ENCODE measurements at regions not wholly inside any gene's neighbourhood (a gene's known extent, or its start where the extent isn't known, plus 50 kb on each side); places are given as distances from the start of the nearest gene placed in this dataset.

DNA sequence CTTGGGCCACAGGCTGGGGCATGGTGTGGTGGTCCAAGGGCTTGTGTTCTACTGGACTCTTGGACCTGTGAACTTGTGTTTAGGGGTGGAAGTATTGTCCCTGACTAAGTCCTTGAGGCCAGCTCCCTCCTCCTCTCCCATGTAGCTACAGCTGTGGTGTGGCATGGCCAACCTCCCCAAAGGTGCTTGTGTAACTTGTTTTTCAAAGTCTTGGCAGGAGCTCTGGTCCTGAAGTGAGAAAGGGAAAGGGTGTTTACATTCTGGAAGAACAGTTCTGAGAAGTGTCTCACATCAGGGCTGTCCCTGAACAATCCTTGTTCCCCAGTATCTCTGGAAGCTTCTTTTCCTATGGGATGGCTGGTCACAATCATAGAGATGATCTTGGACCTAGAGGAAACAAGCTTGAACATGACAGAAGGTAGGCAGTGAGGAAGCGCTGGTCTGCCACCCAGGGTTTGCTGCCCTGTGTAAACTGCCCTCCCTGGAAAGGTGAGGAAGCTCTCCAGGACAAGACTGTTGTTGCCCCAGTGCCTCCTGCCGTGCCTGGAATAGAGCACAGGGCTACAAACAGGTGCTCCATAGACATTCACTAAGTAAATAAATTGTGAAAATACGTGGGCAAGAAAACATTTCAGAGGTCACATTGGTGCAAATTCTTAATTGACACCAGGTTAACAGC lies 64.6 kb upstream of the KLF9 start:
- Histone ChIP-seq H3K9ac (ENCODE audit: low read length in 5 of 5) (peak overlapping the region in 3 of 5 donors; percentile 50 to 65 (median 55)), H3K4me3 (ENCODE audit: low read depth in 1 of 5, low read length in 5 of 5) (no peak overlapping the region), H3K27me3 (ENCODE audit: control insufficient read depth in 5 of 5, insufficient read depth in 4 of 5, low read length in 5 of 5) (no peaks in the 10 kb centered on the region), H3K9me3 (ENCODE audit: control insufficient read depth in 5 of 5, low read length in 5 of 5) (no peaks in the 10 kb centered on the region), H3K27ac (ENCODE audit: low read depth, low read length) (peak overlapping the region; percentile 89), H3K36me3 (ENCODE audit: control insufficient read depth in 5 of 5, insufficient read depth in 5 of 5, low read length in 5 of 5) (no peaks in the 10 kb centered on the region), H3K4me1 (ENCODE audit: control insufficient read depth in 5 of 5, insufficient read depth in 5 of 5, low read length in 5 of 5) (peaks cover 15 to 55% (median 43%) of the 10 kb centered on the region in 5 donors)

DNA sequence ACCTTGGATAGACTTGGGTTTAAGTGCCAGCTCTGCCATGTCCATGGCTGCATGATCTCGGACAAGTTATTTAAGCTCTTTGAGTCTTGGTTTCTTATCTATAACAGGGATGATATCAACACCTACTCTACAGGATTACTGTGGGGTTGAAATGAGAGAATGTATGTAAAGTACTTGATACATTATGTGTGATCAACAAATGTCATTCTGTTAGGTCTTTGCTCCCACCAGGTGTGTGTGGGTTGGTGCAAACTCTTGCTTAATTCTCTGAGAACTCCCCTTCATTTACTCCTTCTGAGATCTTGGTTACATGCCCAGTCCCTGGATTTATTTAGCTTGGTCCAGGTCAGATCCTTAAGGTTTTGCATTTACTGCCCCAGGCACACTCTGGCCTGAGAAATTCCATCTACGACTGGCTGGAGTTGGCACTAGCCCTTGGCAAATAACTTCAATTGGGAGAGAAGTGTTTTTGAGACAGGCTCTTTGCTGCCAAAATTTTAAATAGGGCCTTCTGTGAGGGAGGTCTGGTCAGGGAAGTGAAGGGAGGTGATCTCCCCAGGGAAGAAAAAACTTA lies 63.5 kb upstream of the KLF9 start:
- Histone ChIP-seq H3K36me3 (ENCODE audit: control insufficient read depth in 5 of 5, insufficient read depth in 5 of 5, low read length in 5 of 5) (no peaks in the 10 kb centered on the region), H3K4me3 (ENCODE audit: low read depth in 1 of 5, low read length in 5 of 5) (no peak overlapping the region), H3K9me3 (ENCODE audit: control insufficient read depth in 5 of 5, low read length in 5 of 5) (no peaks in the 10 kb centered on the region), H3K27ac (ENCODE audit: low read depth, low read length) (peak overlapping the region; percentile 89), H3K9ac (ENCODE audit: low read length in 5 of 5) (no peak overlapping the region), H3K27me3 (ENCODE audit: control insufficient read depth in 5 of 5, insufficient read depth in 4 of 5, low read length in 5 of 5) (no peaks in the 10 kb centered on the region), H3K4me1 (ENCODE audit: control insufficient read depth in 5 of 5, insufficient read depth in 5 of 5, low read length in 5 of 5) (peaks cover 15 to 53% (median 41%) of the 10 kb centered on the region in 5 donors)

DNA sequence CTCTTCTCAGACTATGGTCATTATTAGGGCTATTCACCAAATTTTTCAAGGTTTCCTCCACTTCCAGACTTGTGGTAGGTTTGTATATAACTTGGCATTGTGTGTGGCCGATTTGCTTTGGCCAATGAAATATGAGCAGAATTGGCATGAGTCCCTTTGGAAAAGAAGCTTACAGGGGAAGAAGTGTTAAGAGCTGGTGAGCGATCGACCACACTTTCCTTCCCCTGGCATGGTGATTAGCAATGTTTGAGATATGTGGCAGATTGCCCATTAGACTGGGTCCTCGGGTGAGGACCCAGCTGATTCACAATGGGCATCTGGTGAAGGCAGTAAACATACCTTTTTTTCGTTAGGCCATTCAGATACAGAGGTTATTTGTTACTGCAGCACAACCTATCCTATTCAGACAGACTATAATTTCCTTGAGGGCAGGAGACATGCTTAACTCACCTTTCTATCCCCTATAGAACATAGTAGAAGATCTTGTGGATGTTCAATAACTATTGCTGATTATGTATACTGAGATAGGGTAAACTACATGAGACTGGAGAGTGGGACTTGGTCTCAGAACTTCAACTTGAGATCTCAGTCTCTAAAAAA lies 62.8 kb upstream of the KLF9 start:
- Histone ChIP-seq H3K27ac (ENCODE audit: low read depth, low read length) (no peak overlapping the region), H3K27me3 (ENCODE audit: control insufficient read depth in 5 of 5, insufficient read depth in 4 of 5, low read length in 5 of 5) (no peaks in the 10 kb centered on the region), H3K4me1 (ENCODE audit: control insufficient read depth in 5 of 5, insufficient read depth in 5 of 5, low read length in 5 of 5) (peaks cover 15 to 58% (median 41%) of the 10 kb centered on the region in 5 donors), H3K9ac (ENCODE audit: low read length in 5 of 5) (no peak overlapping the region), H3K36me3 (ENCODE audit: control insufficient read depth in 5 of 5, insufficient read depth in 5 of 5, low read length in 5 of 5) (no peaks in the 10 kb centered on the region), H3K9me3 (ENCODE audit: control insufficient read depth in 5 of 5, low read length in 5 of 5) (no peaks in the 10 kb centered on the region), H3K4me3 (ENCODE audit: low read depth in 1 of 5, low read length in 5 of 5) (no peak overlapping the region)

DNA sequence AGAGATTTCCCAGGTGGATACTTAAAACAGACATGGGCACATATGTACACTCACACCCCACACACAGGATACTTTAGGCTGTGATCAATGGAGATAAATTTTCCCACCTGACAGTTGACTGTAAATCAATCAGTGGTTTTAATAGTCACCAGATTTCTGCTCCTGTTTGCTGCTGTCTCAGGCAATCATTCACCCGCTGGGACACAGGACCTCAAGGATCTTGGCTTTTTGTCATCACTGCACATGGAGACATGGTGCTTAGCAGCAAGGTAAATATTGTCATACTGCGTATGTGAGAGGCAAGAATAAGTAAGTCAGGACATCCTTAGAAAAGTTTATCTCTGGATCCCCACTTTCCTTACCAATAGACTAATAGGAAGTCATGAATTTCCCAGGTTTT lies 60.8 kb upstream of the KLF9 start:
- no peaks in the 10 kb centered on the region for H3K27me3 ChIP-seq (ENCODE audit: control insufficient read depth in 5 of 5, insufficient read depth in 4 of 5, low read length in 5 of 5)
- no peak overlapping the region for H3K4me3 ChIP-seq (ENCODE audit: low read depth in 1 of 5, low read length in 5 of 5)
- H3K27ac ChIP-seq (ENCODE audit: low read depth, low read length) = no peak overlapping the region
- H3K9ac ChIP-seq (ENCODE audit: low read length in 5 of 5) = no peak overlapping the region
- H3K9me3 ChIP-seq (ENCODE audit: control insufficient read depth in 5 of 5, low read length in 5 of 5) = no peaks in the 10 kb centered on the region
- H3K36me3 ChIP-seq (ENCODE audit: control insufficient read depth in 5 of 5, insufficient read depth in 5 of 5, low read length in 5 of 5) = no peaks in the 10 kb centered on the region
- H3K4me1 ChIP-seq (ENCODE audit: control insufficient read depth in 5 of 5, insufficient read depth in 5 of 5, low read length in 5 of 5) = peaks cover 13 to 59% (median 37%) of the 10 kb centered on the region in 5 donors

DNA sequence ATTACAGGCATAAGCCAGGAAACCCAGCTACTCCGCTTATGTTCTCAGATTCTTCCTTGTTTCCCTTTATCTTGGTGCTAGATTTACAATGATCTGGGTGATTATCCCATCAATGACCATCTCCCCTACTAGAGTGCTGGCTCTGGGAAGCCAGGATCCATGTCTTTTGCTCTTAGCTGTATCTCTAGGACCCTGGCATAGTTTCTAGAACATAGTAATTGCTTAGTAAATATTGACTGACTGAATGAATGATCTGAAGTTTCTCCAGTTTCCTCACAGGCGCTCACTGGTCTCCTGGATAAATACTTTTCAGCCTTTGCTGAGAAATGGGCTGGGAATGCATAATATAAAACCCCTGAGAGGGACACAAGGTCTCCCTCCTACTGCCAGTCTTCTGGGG lies 60.0 kb upstream of the KLF9 start:
- peaks cover 9 to 57% (median 35%) of the 10 kb centered on the region in 5 donors for H3K4me1 ChIP-seq (ENCODE audit: control insufficient read depth in 5 of 5, insufficient read depth in 5 of 5, low read length in 5 of 5)
- H3K27ac ChIP-seq (ENCODE audit: low read depth, low read length) = no peak overlapping the region
- H3K9ac ChIP-seq (ENCODE audit: low read length in 5 of 5) = no peak overlapping the region

DNA sequence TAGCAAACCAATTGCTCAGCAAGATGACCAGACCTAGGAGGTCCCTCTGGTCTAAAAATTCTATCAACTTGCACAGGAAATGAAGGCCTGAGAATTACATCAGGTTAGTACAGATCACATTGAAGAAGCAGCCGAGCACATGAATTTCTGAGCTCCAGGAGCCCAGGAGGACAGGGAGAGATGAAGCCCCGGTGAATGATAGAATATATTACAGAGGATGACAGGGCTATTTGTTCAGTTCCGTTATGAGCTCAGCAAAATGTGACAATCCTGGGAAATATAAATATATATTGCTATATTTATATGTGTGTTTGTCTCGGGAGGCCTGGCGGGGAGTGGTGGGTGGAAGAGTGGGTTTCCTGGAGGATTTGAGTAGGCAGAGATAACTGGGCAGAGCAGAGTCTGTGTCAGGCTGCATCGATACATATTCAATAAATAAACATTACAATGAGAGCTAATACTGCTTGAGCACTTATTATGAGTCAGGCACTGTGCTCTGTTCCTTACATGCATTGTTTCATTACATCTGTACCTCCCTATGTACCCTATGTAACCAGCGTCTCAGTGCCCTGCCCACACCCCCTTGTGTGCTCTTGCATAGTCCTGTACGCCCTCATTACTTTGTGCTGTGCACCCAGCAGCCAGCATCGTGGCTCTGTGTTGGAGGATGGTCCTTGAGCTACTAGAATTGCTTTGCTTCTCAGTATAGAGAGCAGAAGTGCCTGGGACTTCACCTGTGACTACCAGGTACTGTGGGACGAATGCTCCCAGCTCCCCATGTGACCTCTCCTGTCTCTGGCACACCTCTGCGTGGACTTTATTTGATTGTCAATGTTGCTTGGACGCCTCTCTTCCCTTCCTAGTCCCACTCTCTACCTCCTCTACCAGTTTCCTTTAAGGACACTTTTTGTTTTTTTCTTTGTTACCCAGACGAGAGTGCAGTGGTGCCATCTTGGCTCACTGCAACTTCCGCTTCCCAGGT lies 58.1 kb upstream of the KLF9 start:
- H3K9me3 ChIP-seq (ENCODE audit: control insufficient read depth in 5 of 5, low read length in 5 of 5) = no peaks in the 10 kb centered on the region
- H3K27me3 ChIP-seq (ENCODE audit: control insufficient read depth in 5 of 5, insufficient read depth in 4 of 5, low read length in 5 of 5) = no peaks in the 10 kb centered on the region
- no peaks in the 10 kb centered on the region for H3K36me3 ChIP-seq (ENCODE audit: control insufficient read depth in 5 of 5, insufficient read depth in 5 of 5, low read length in 5 of 5)
- peaks cover 5 to 46% (median 17%) of the 10 kb centered on the region in 5 donors for H3K4me1 ChIP-seq (ENCODE audit: control insufficient read depth in 5 of 5, insufficient read depth in 5 of 5, low read length in 5 of 5)
- no peak overlapping the region for H3K9ac ChIP-seq (ENCODE audit: low read length in 5 of 5)
- no peak overlapping the region for H3K4me3 ChIP-seq (ENCODE audit: low read depth in 1 of 5, low read length in 5 of 5)
- no peak overlapping the region for H3K27ac ChIP-seq (ENCODE audit: low read depth, low read length)

More for the DNA sequence above, 60.0 kb upstream of the KLF9 start:
- no peaks in the 10 kb centered on the region for H3K36me3 ChIP-seq (ENCODE audit: control insufficient read depth in 5 of 5, insufficient read depth in 5 of 5, low read length in 5 of 5)
- no peaks in the 10 kb centered on the region for H3K27me3 ChIP-seq (ENCODE audit: control insufficient read depth in 5 of 5, insufficient read depth in 4 of 5, low read length in 5 of 5)
- H3K4me3 ChIP-seq (ENCODE audit: low read depth in 1 of 5, low read length in 5 of 5) = no peak overlapping the region
- no peaks in the 10 kb centered on the region for H3K9me3 ChIP-seq (ENCODE audit: control insufficient read depth in 5 of 5, low read length in 5 of 5)

DNA sequence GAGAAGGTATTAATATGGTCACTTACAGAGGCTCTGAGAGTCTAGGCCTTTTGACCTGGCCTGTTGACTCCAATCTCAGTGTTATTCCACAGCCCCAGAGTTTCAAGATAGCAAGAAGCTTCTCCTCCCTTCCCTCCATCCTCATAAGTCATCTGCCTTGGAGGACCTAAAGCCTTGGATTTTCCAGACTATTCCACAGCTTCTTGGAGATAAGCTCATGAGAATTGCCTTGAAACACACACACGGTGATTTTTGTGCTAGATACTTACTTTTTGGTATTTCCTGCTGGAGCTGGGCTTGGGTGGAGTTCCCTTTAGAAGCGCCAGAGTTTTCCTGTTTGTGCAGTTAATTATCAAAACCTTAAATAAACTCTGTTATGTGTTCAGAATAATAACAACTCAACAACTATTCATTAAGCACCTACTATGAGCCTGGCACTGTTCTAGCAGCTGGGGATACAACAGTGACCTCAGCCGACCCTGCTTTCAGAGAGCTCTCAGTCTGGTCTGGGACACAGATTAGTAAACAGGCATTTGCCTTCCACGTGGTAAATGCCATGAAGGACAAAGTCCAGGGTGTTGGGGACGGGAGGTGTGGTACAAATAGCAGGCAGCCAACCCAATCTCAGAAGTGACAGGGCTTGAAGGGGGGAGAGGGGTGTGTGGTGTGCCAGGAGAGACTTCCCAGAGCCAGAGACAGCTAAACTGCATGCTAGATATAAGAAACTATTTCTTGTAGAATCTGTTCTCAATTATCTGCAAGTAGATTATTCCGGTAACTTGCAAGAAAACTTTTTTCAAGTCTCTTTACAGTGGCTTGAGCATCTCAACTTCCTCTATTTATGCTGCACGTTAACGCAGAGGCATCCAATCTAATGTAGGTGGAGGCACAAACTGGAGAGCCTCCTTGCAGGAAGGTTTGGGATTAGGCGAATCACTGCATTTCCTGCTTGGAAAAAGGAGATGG lies 55.9 kb upstream of the KLF9 start:
- Histone ChIP-seq H3K9me3 (ENCODE audit: control insufficient read depth in 5 of 5, low read length in 5 of 5) (no peaks in the 10 kb centered on the region), H3K9ac (ENCODE audit: low read length in 5 of 5) (peak overlapping the region in 1 of 5 donors; percentile 48), H3K36me3 (ENCODE audit: control insufficient read depth in 5 of 5, insufficient read depth in 5 of 5, low read length in 5 of 5) (no peaks in the 10 kb centered on the region), H3K4me3 (ENCODE audit: low read depth in 1 of 5, low read length in 5 of 5) (peak overlapping the region in 1 of 5 donors; percentile 3), H3K27me3 (ENCODE audit: control insufficient read depth in 5 of 5, insufficient read depth in 4 of 5, low read length in 5 of 5) (no peaks in the 10 kb centered on the region), H3K4me1 (ENCODE audit: control insufficient read depth in 5 of 5, insufficient read depth in 5 of 5, low read length in 5 of 5) (peaks cover 5 to 47% (median 24%) of the 10 kb centered on the region in 5 donors), H3K27ac (ENCODE audit: low read depth, low read length) (peak overlapping the region; percentile 42)

DNA sequence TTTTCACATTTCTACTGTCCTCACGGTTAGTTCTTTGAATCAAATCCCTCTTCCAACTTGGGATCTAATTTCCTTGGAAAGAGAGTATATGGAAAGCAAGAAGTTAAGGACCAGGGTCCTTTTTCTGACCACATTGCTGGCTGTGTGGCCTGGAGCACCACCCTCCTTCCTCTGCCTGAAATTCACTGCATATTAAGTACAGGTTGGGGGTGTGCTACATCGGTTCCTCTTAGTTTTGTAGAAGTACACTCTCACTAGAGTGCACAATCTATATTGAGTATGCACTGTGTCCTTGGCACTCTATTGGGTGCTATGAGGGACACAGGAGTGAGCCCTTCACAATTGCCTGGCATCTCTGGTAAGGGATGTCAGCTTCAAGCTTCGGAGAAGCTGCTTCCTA lies 53.8 kb upstream of the KLF9 start:
- peak overlapping the region; percentile 30 for H3K27ac ChIP-seq (ENCODE audit: low read depth, low read length)
- H3K4me3 ChIP-seq (ENCODE audit: low read depth in 1 of 5, low read length in 5 of 5) = no peak overlapping the region
- no peaks in the 10 kb centered on the region for H3K36me3 ChIP-seq (ENCODE audit: control insufficient read depth in 5 of 5, insufficient read depth in 5 of 5, low read length in 5 of 5)
- no peaks in the 10 kb centered on the region for H3K9me3 ChIP-seq (ENCODE audit: control insufficient read depth in 5 of 5, low read length in 5 of 5)
- no peaks in the 10 kb centered on the region for H3K27me3 ChIP-seq (ENCODE audit: control insufficient read depth in 5 of 5, insufficient read depth in 4 of 5, low read length in 5 of 5)
- peaks cover 5 to 40% (median 26%) of the 10 kb centered on the region in 5 donors for H3K4me1 ChIP-seq (ENCODE audit: control insufficient read depth in 5 of 5, insufficient read depth in 5 of 5, low read length in 5 of 5)
- no peak overlapping the region for H3K9ac ChIP-seq (ENCODE audit: low read length in 5 of 5)

DNA sequence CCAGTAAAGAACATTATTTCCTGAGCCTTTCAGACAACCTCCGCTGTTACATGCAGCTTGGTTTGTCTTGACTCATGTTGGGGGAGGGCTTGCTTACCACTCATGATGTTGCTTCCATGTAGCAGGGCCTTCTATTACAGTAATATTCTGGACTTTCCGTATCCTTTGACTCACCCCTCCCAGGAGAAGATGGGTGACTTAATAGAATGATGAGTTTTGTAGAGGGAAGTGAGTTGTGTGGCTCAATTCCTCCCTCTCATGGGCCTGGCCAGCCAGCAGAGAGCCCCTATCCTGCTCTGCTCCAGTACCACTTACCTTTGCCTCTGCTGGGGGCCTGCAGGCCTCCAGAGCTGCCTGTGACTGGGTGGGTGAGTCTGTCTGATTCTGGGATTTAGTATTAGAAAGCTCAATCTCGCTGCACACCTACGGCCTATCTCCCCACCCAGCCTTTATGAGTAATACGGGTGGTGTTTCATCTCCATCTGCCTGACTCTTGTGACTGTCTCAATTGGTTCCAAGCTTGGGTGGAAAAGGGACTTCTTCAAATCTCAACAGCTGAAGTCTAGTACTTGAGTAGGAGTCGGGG lies 52.6 kb upstream of the KLF9 start:
- Histone ChIP-seq H3K4me3 (ENCODE audit: low read depth in 1 of 5, low read length in 5 of 5) (no peak overlapping the region), H3K4me1 (ENCODE audit: control insufficient read depth in 5 of 5, insufficient read depth in 5 of 5, low read length in 5 of 5) (peaks cover 5 to 34% (median 23%) of the 10 kb centered on the region in 5 donors), H3K36me3 (ENCODE audit: control insufficient read depth in 5 of 5, insufficient read depth in 5 of 5, low read length in 5 of 5) (no peaks in the 10 kb centered on the region), H3K27me3 (ENCODE audit: control insufficient read depth in 5 of 5, insufficient read depth in 4 of 5, low read length in 5 of 5) (no peaks in the 10 kb centered on the region), H3K27ac (ENCODE audit: low read depth, low read length) (no peak overlapping the region), H3K9me3 (ENCODE audit: control insufficient read depth in 5 of 5, low read length in 5 of 5) (no peaks in the 10 kb centered on the region), H3K9ac (ENCODE audit: low read length in 5 of 5) (no peak overlapping the region)

Measured in subcutaneous abdominal adipose tissue (tissue), 5 donors.